HepG2 (cell line): ENCODE measurements at regions not wholly inside any gene's neighbourhood (a gene's known extent, or its start where the extent isn't known, plus 50 kb on each side); places are given as distances from the start of the nearest gene placed in this dataset.
"Not testable (repeated sequence)": the region's sequence is repeated elsewhere in the genome, so short reads cannot be mapped to it uniquely, and the experiment has no call there.

Experiments
- ATAC-seq: fragments of 200-7000 bp; cut with Tn5 transposase; 3 replicates; pipeline ENCODE4 v1.9.1; 2020; ENCODE audit warnings: mild to moderate bottlenecking, moderate library complexity
- BruUV-seq: library from RNA; stranded (reverse); fragments of 400-500 nt; replicated peaks from 2 replicates; lab custom pipeline; 2021; lab: Mats Ljungman, UMichigan
- CTCF ChIA-PET: fragments of 300-600 bp; formaldehyde crosslinking; extraction: SDS; loops from one replicate; lab custom pipeline; 2021; ENCODE audit warnings: low total read pairs, inconsistent platforms, low intra/inter-chr PET ratio; lab: Yijun Ruan, JAX
- POLR2A ChIA-PET: fragments of 350-600 bp; sonication (Branson Sonifier 250); formaldehyde crosslinking; loops from one replicate; lab custom pipeline; 2020; ENCODE audit warnings: antibody characterized with exemption, inconsistent platforms; lab: Yijun Ruan, JAX
- DNase-seq: peaks from one replicate; pipeline ENCODE4 v3.0.0-alpha.2; 2015; ENCODE audit warnings: low spot score
- FAIRE-seq: peaks from 3 replicates; lab custom pipeline; 2011; peaks lifted over from hg19 to GRCh38; lab: Jason Lieb, UNC
- H2AFZ ChIP-seq: one replicate; pipeline ENCODE4 v1.6.1; 2011; ENCODE audit warnings: low read length, inconsistent platforms
- H3K27ac ChIP-seq: fragments of 300-600 bp; 3 replicates; pipeline ENCODE4 v1.8.0; 2011; ENCODE audit warnings: mixed run types, mild to moderate bottlenecking, mixed read lengths, low read length, inconsistent platforms; ENCODE audit not compliant: insufficient read depth; ENCODE audit errors: extremely low read length
- H3K27me3 ChIP-seq, 2 experiments: fragments of 200-600 bp in 1 of 2; 2 replicates in 1 of 2; 3 replicates in 1 of 2; pipeline versions ENCODE4 v1.6.0 to v1.8.0; 2011; ENCODE audit warnings: low read length in 2 of 2, mild to moderate bottlenecking in 2 of 2, moderate library complexity in 2 of 2, inconsistent platforms in 1 of 2; ENCODE audit not compliant: insufficient read depth in 2 of 2, control insufficient read depth in 1 of 2
- H3K36me3 ChIP-seq, 2 experiments: fragments of 200-600 bp in 1 of 2; replicated peaks in 1 of 2; 2 replicates in 1 of 2; 3 replicates in 1 of 2; pipeline versions ENCODE4 v1.5.1 to v1.8.0; 2011; ENCODE audit warnings: low read length in 2 of 2, inconsistent platforms in 1 of 2; ENCODE audit not compliant: insufficient read depth in 2 of 2, control insufficient read depth in 1 of 2
- H3K4me1 ChIP-seq: 2 replicates; pipeline ENCODE4 v1.5.1; 2012; ENCODE audit warnings: low read length, inconsistent platforms; ENCODE audit not compliant: insufficient read depth
- H3K4me2 ChIP-seq: 2 replicates; pipeline ENCODE4 v1.6.0; 2011; ENCODE audit warnings: low read depth, low read length, inconsistent platforms
- H3K4me3 ChIP-seq, 3 experiments: fragments of 200-600 bp in 1 of 3; sonication (generic), shearing (Covaris generic) in 1 of 3; replicated peaks in 1 of 3; 2 replicates each; pipeline ENCODE4 v1.5.1; 2011 to 2016; ENCODE audit warnings: low read length in 3 of 3, inconsistent platforms in 2 of 3, low read depth in 2 of 3, mild to moderate bottlenecking in 2 of 3, control low read depth in 1 of 3, mixed read lengths in 1 of 3; ENCODE audit not compliant: insufficient read depth in 1 of 3
- H3K79me2 ChIP-seq: one replicate; pipeline ENCODE4 v1.6.1; 2011; ENCODE audit warnings: low read length, inconsistent platforms; ENCODE audit not compliant: insufficient read depth
- H3K9ac ChIP-seq: 2 replicates; pipeline ENCODE4 v1.6.0; 2011; ENCODE audit warnings: mild to moderate bottlenecking, low read depth, low read length, inconsistent platforms; ENCODE audit not compliant: insufficient read depth
- H3K9me3 ChIP-seq: 2 replicates; pipeline ENCODE4 v1.5.1; 2012; ENCODE audit warnings: mild to moderate bottlenecking, low read length
- H4K20me1 ChIP-seq: 2 replicates; pipeline ENCODE4 v1.6.0; 2011; ENCODE audit warnings: inconsistent platforms, mild to moderate bottlenecking, low read length, moderate library complexity; ENCODE audit not compliant: insufficient read depth
- HNRNPK ChIP-seq: fragments of 200-400 bp; formaldehyde crosslinking; IDR thresholded peaks from 2 replicates; pipeline ENCODE4 v1.6.1; 2018; ENCODE audit warnings: low read length, low read depth, moderate library complexity, mild to moderate bottlenecking; ENCODE audit not compliant: poor library complexity, severe bottlenecking
- WGBS: methylation state at CpG from one replicate; pipeline ENCODE4 v1.1.6; 2017; ENCODE audit warnings: low lambda C conversion rate; 5-methylcytosine and 5-hydroxymethylcytosine counted together
- in situ Hi-C: cut with HindIII; loops from 2 replicates; pipeline ENCODE4 v1.10.0; 2017; ENCODE audit warnings: low pct_unique_long_range_greater_than_20kb; ENCODE audit not compliant: extremely low pct_ligation_motif_present
- intact Hi-C: fragments of 100-400 bp; cut with micrococcal nuclease; formaldehyde crosslinking; loops from one replicate; pipeline ENCODE4 v1.10.0; 2022; ENCODE audit not compliant: unreplicated experiment
- TF ChIP-seq, protein P1 (sequence below): sonication (generic); formaldehyde crosslinking; conservative IDR thresholded peaks from 2 replicates; pipeline ENCODE4 v1.8.0; 2022; ENCODE audit warnings: mild to moderate bottlenecking, moderate library complexity, missing genetic modification reagents

DNA sequence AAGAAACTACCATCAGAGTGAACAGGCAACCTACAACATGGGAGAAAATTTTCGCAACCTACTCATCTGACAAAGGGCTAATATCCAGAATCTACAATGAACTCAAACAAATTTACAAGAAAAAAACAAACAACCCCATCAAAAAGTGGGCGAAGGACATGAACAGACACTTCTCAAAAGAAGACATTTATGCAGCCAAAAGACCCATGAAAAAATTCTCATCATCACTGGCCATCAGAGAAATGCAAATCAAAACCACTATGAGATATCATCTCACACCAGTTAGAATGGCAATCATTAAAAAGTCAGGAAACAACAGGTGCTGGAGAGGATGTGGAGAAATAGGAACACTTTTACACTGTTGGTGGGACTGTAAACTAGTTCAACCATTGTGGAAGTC is 57.6 kb upstream of the BHLHE40 start:
- H2AFZ ChIP-seq, H3K4me3 ChIP-seq, BruUV-seq, H3K4me2 ChIP-seq, H3K9me3 ChIP-seq, H3K79me2 ChIP-seq, CTCF ChIA-PET, H3K27me3 ChIP-seq, in situ Hi-C loops, H3K27ac ChIP-seq, H3K9ac ChIP-seq, FAIRE-seq, ATAC-seq, DNase-seq, H3K4me1 ChIP-seq, intact Hi-C loops, H3K36me3 ChIP-seq, H4K20me1 ChIP-seq, POLR2A ChIA-PET: not testable (repeated sequence)
- 22% methylated on average over 1 of the region's 2 CpGs for WGBS

DNA sequence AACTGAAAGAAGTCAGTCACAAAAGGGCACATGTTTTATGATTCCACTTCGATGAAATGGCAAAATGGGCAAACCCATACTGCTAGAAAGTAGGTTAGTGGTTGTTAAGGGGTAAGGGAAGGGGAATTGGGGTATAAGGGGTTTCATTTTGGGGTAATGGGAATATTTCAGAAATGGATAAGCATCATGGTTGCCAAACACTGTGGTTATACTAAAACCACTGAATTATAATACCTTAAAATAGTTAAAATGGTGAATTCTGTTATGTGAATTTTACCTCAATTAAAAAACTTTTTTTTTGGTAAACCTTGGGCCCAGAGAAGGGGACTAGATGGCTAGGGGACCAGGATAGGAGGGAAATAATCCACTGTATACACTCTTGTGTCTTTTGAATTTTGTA is 52.3 kb upstream of the BHLHE40 start:
- Histone ChIP-seq H3K4me1 (no peaks in the 10 kb centered on the region), H3K79me2 (no peaks in the 10 kb centered on the region), H4K20me1 (no peaks in the 10 kb centered on the region), H2AFZ (no peak overlapping the region), H3K27ac (no peak overlapping the region), H3K4me3 (no peak overlapping the region), H3K4me2 (no peak overlapping the region), H3K27me3 (no peaks in the 10 kb centered on the region; a peak in 2 of 5 replicates), H3K36me3 (no peaks in the 10 kb centered on the region), H3K9me3 (no peaks in the 10 kb centered on the region), H3K9ac (no peak overlapping the region)
- DNase-seq = no peak
- in situ Hi-C loops (no loop called here), intact Hi-C loops (no loop called here)
- ChIA-PET POLR2A (no interaction called here), CTCF (no interaction called here)
- WGBS = 42% methylated on average over 1 of the region's 1 CpG
- peak; percentile 88 for TF ChIP-seq HNRNPK
- TF ChIP-seq, protein P1, sequence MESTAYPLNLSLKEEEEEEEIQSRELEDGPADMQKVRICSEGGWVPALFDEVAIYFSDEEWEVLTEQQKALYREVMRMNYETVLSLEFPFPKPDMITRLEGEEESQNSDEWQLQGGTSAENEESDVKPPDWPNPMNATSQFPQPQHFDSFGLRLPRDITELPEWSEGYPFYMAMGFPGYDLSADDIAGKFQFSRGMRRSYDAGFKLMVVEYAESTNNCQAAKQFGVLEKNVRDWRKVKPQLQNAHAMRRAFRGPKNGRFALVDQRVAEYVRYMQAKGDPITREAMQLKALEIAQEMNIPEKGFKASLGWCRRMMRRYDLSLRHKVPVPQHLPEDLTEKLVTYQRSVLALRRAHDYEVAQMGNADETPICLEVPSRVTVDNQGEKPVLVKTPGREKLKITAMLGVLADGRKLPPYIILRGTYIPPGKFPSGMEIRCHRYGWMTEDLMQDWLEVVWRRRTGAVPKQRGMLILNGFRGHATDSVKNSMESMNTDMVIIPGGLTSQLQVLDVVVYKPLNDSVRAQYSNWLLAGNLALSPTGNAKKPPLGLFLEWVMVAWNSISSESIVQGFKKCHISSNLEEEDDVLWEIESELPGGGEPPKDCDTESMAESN (CRISPR knock-in tag) = no peak
- BruUV-seq = no TSS peak
- no peak for FAIRE-seq
- no peak for ATAC-seq
